ENCODE measurements at regions not wholly inside any gene's neighbourhood (a gene's known extent, or its start where the extent isn't known, plus 50 kb on each side); places are given as distances from the start of the nearest gene placed in this dataset.

GRCh38 chr16:64422259-64422658 lies 699.6 kb downstream of the CDH11 start:
- no peak for TF ChIP-seq CTCF (IDR thresholded peaks at IDR 0.05)

GRCh38 chr16:64421515-64421914 lies 700.3 kb downstream of the CDH11 start:
- H3K9me3 Mint-ChIP-seq (ENCODE audit: unreplicated experiment), result no peaks in the 10 kb centered on the region
- no peak overlapping the region for H3K4me3 Mint-ChIP-seq (ENCODE audit: unreplicated experiment)
- no peak overlapping the region for H3K27ac Mint-ChIP-seq (ENCODE audit: unreplicated experiment)
- no peak for DNase-seq (ENCODE audit: extremely low spot score, unreplicated experiment)
- no peaks in the 10 kb centered on the region for H3K27me3 Mint-ChIP-seq (ENCODE audit: unreplicated experiment)
- no peaks in the 10 kb centered on the region for H3K36me3 Mint-ChIP-seq (ENCODE audit: unreplicated experiment)
- TF ChIP-seq CTCF (IDR thresholded peaks at IDR 0.05), result no peak
- H3K4me1 Mint-ChIP-seq (ENCODE audit: unreplicated experiment), result peaks cover 26% of the 10 kb centered on the region

More at GRCh38 chr16:64422259-64422658, 699.6 kb downstream of the CDH11 start:
- Mint-ChIP-seq H3K27ac (ENCODE audit: unreplicated experiment) (no peak overlapping the region), H3K4me1 (ENCODE audit: unreplicated experiment) (peaks cover 18% of the 10 kb centered on the region), H3K27me3 (ENCODE audit: unreplicated experiment) (no peaks in the 10 kb centered on the region), H3K4me3 (ENCODE audit: unreplicated experiment) (no peak overlapping the region), H3K9me3 (ENCODE audit: unreplicated experiment) (no peaks in the 10 kb centered on the region), H3K36me3 (ENCODE audit: unreplicated experiment) (no peaks in the 10 kb centered on the region)
- DNase-seq (ENCODE audit: extremely low spot score, unreplicated experiment), result no peak

GRCh38 chr16:64419832-64420231 lies 702.0 kb downstream of the CDH11 start:
- no peak for DNase-seq (ENCODE audit: extremely low spot score, unreplicated experiment)
- TF ChIP-seq CTCF (IDR thresholded peaks at IDR 0.05), result no peak
- Mint-ChIP-seq H3K4me3 (ENCODE audit: unreplicated experiment) (no peak overlapping the region), H3K27me3 (ENCODE audit: unreplicated experiment) (no peaks in the 10 kb centered on the region), H3K36me3 (ENCODE audit: unreplicated experiment) (no peaks in the 10 kb centered on the region), H3K4me1 (ENCODE audit: unreplicated experiment) (peaks cover 41% of the 10 kb centered on the region), H3K27ac (ENCODE audit: unreplicated experiment) (no peak overlapping the region), H3K9me3 (ENCODE audit: unreplicated experiment) (no peaks in the 10 kb centered on the region)

- Mint-ChIP-seq H3K9me3 (ENCODE audit: unreplicated experiment) (no peaks in the 10 kb centered on the region), H3K36me3 (ENCODE audit: unreplicated experiment) (no peaks in the 10 kb centered on the region), H3K4me3 (ENCODE audit: unreplicated experiment) (no peak overlapping the region), H3K27me3 (ENCODE audit: unreplicated experiment) (no peaks in the 10 kb centered on the region), H3K27ac (ENCODE audit: unreplicated experiment) (peak overlapping the region; percentile 89), H3K4me1 (ENCODE audit: unreplicated experiment) (peaks cover 59% of the 10 kb centered on the region)
- TF ChIP-seq CTCF (IDR thresholded peaks at IDR 0.05), result no peak
- no peak for DNase-seq (ENCODE audit: extremely low spot score, unreplicated experiment)
These were observed 704.1 kb downstream of the CDH11 start for GRCh38 chr16:64417711-64418227.

- no peaks in the 10 kb centered on the region for H3K27me3 Mint-ChIP-seq (ENCODE audit: unreplicated experiment)
- TF ChIP-seq CTCF (IDR thresholded peaks at IDR 0.05), result no peak
- H3K9me3 Mint-ChIP-seq (ENCODE audit: unreplicated experiment), result no peaks in the 10 kb centered on the region
- H3K27ac Mint-ChIP-seq (ENCODE audit: unreplicated experiment), result peak overlapping the region; percentile 74
- H3K4me3 Mint-ChIP-seq (ENCODE audit: unreplicated experiment), result peak overlapping the region; percentile 58
- H3K36me3 Mint-ChIP-seq (ENCODE audit: unreplicated experiment), result no peaks in the 10 kb centered on the region
- peaks cover 66% of the 10 kb centered on the region for H3K4me1 Mint-ChIP-seq (ENCODE audit: unreplicated experiment)
- no peak for DNase-seq (ENCODE audit: extremely low spot score, unreplicated experiment)
These were observed 705.5 kb downstream of the CDH11 start for GRCh38 chr16:64416216-64417005.
